GM21367 (cell line): ENCODE measurements at regions not wholly inside any gene's neighbourhood (a gene's known extent, or its start where the extent isn't known, plus 50 kb on each side); places are given as distances from the start of the nearest gene placed in this dataset.
"Not testable (repeated sequence)": the region's sequence is repeated elsewhere in the genome, so short reads cannot be mapped to it uniquely, and the experiment has no call there.

Experiments used
- ATAC-seq: cut with Tn5 transposase; IDR thresholded peaks from one replicate; pipeline ENCODE4 v1.9.1; 2021; ENCODE audit not compliant: unreplicated experiment

DNA sequence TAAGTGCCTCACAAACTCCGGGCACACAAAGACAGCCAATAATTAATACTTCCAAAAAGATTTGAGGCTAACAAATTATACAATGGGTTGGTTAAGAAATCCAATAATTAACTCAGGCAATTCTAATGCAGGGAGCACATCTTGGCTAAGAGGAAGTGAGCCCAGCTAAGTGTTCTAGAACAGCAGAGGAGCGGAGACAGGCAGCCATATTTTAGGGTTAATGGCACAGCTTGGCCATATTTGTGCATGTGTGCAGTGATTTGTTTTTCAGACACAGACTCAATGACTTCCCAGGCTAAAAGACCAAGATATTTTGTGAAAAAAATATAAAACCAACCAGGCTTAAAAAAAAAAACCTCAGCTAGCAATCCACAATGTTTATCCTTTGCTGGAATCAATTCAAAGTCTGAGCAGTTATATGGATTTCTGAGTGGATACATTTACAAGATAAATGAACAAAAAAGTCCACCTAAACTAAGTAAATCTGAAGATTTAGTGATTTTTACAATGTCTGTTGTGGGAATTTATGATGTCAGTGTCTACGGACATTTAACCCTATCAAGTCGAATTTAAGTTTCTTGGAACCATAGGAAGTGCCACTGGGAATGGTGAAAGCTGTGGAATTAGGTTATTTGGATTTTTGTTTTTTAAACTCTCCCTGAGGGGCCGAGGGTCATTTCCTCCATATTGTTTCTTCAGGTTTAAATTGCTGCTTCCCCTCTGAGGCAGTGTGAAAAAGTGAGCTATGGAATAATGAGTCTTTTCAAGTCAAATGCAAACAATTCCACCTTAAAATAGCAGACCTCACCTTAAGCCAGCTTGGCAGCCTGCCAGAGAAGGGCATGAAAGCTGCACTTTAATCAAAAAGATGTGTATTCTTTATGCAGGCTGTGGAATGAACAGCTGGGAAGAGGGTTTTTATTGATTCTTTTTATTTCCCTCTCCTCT, 413.7 kb upstream of the TBL1XR1 start:
- ATAC-seq = no peak

DNA sequence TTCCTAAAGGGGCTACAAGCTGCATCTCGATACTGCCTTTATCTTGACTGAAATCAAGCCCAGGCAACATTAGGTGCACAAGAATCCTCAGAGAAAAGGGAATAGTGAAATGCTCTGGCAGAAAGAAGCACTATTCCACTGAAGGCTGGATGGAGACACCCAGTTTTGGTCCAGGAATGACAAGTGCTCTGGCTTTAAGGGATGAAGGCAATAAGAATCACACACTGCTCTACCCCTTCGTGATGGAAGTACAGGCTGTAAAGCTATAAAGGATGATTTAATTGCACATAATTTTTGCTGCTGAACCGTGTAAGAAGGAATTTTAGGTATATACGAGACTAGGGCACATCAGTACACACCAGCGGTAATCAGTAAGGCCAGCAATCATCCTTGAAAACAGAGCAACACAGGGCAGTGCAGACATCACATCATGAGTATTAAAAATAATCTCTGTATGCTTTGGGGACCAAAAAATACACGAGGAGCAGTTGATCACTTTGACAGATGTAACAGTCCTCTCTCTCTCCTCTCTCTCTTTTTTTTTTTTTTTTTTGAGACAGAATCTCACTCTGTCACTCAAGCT, 414.6 kb upstream of the TBL1XR1 start:
- no peak for ATAC-seq

DNA sequence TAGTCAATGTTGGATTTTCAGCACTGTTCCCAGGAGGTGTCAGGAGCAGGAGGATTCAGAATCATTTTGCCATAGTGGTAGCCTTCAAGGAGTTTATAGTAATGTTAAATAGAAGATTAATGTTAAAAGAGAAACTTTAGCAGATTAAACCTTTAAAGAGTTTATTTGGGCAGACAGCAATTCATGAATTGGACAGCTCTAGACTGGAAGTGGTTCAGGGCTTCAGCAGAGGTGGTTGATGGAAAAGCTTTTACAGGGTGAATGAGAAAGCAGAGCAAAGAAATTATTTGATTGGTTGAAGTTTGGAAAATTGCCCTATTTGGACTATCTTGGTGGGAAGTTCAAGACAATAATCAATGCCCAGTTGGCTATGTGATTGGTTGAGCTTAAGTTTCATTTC, 416.6 kb upstream of the TBL1XR1 start:
- ATAC-seq = no peak

DNA sequence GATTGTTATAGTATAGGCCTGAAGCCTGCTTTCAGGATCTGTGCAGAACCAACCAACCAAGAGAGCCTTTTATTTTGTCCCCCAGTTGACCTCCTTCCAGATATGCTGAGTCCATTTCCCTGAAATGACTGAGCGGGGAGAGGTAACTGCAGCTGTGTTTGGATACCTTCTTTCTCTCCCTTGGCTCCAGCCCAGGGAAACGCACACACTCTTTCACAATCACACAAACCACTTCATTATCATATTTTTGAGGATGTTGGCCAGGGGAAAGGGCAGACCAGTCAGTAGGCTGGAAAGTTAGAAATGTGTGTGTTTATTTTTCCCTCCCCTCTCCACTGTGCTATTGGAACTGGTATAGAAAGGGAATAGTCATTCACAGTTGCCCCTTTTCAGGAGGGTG, 417.7 kb upstream of the TBL1XR1 start:
- no peak for ATAC-seq

DNA sequence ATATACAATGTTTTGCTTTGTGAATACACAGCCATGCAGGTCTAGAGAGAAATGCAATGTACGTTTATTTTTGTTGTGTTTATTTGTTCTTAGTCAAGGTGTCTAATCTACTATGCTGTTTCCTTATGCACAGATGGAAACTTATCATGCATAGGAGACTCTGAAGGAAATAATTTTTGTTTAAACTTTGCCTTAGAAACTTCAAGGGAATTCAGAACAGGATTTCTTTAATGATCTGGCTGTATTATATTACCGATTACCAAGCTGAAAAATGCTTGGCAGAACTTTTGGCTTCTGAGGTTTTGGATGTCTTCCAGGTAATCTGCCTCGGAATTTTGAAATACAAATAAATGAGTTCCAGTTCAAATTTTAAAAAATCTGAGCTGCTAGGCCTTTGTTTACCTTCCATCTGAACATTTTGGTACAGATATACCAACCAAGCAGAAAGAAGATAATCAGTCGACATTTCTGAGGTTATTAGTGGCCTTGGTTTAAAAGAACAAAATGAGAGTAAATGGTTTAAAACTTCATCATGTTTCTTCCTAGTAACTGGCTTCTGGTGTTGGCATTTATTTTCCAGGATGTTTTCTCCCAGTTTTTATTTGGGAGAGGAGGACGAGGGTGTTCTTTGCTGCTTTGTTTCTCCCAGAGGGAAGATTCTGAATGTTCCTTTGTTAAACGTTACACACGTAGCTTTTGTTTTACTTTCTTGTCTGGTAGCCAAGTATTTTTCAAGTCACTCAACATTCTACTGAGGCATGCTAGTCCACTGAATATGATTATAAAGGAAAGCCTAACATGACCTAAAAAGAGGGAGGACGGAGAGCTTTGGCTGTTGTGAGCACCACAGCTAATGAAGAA, 421.8 kb upstream of the TBL1XR1 start:
- no peak for ATAC-seq

DNA sequence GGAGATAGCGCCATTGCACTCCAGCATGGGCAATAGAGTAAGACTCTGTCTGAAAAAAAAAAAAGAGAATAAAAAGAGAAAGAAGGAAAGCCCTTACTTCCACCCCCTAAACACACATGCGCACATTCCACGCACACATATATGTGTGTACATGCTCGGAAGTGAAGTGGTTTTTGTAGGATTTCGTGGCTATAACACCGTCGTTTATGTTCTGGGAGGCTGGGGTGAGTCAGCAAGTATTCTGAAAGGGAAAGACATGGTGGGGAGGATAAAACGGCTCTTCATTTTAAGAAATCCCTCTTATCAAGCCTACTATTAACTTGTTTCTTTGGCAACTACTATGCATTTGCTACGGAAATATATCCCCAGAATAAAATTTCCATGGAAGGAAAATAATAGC, 422.8 kb upstream of the TBL1XR1 start:
- ATAC-seq = no peak

DNA sequence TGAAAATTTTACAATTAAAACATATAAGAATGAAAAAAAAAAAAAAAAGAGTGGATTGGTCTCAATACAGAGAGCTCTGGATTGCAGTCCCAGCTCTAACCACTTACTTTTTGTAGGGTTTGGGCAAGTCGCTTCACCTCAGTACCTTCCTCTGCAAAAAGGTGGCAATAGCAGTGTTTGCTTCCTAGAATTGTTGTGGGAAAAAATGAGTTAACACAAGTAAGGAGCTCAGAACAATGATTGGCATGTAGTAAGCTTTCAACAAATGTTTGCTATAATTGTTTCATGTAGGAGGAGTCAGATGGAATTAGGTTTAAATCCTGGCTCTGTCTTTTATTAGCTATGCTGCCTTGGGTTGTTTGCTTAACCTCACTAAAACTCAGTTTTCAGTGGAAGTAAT, 425.2 kb upstream of the TBL1XR1 start:
- ATAC-seq = no peak

DNA sequence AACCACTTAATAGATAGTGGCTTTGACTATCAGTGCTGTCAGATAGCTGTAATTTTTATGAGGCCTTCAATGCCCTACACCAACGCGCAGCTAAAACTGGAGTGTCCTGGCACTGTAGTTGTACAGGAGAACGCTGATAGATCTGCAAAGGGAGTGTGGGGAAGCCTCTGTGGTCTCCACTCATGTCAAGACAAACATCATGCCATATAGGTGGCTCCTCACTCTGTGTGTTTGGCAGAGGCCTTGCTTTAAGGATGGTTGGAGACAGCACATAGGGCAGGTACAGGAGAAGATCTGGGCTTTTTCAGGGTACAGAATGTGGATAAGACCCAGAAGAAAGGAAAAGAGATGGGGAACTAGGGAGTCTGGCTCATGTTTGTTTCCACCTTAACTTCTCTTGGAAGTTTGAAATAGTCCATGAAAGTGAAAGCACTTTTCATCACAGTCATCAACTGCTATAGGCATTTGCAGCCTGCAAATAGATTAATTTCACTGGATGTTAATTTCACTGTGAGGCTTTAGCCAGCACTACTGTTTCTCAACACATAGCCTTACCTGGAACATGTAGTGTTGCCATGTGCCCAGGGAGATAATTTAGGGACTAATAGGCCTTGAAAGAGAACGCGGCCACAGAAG, 425.8 kb upstream of the TBL1XR1 start:
- no peak for ATAC-seq

DNA sequence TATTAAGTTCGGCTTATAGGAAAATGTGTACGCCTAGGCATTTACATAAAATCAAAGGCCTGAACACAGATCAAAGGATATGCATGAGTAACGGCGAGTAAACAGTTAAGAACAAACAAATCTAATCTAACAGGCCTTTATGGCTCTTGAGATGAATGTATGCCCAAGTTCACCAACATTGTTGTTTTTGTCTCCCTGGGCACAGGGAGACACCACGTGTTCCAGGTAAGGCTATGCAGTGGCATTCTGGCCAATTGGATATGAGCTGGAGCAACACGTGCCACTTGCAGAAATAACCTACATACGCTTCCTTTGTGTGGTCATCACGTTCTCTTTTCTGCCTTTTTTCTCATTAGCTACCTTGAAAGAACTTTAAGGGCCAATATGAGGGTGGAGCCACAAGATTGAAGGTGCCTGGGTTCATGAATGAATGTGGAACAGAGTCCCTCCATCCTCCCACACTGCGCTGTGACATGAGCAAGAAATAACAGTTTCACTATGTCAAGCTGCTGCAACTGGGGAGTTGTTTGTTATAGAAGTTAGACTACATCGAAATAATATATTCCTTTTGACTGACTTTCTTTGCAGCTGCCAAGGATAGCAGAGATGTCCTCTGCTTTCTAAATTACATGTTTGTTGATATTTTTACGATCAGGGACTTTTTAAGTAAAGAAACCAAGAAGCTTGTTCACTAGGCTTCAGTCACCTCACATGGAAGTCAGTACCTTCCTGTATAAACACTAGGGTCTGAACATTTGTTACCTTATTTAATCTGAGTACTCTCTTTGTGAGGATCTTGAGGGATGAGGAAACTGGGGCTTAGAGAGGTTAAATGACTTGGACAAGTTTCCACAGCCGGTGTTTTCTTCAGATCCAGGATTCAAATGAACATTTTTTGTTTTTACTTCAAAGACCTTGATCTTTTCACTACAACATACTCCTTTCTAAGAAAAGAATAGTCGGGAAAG, 427.5 kb upstream of the TBL1XR1 start:
- no peak for ATAC-seq

DNA sequence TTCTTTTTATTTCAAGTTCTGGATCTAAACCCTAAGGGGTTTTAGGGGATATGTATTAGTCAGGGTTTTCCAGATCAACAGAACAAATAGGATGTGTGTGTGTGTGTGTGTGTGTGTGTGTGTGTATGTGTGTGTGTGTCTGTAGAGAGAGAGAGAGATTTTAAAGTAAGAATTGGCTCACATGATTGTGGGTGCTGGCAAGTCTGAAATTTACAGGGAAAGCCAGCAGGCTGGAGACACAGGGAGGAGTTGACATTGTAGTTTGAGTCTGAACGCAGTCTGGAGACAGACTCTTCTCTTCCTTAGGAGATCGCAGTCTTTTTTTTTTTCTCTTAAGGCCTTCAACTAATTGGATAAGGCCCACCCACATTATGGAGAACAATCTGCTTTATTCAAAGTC, 428.8 kb upstream of the TBL1XR1 start:
- no peak for ATAC-seq

DNA sequence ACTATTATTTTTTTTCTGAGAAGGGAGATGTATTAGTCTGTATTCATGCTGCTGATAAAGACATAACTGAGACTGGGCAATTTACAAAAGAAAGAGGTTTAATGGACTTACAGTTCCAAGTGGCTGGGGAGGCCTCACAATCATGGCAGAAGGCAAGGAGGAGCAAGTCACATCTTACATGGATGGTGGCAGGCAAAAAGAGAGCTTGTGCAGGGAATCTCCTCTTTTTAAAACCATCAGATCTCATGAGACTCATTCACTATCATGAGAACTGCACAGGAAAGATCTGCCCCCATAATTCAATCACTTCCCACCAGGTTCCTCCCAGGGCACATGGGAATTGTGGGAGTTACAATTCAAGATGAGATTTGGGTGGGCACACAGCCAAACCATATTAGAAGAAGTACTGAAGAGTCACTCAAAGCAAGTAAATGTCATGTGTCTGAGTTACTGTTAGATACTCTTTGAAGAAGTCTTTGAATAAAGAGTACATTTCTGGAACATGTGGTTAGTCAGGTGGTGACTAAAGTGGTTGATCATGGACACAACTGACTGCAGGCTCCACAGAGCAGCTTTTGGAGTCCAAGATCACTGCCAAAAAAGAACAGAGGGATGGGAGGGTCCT, 430.9 kb upstream of the TBL1XR1 start:
- ATAC-seq = not testable (repeated sequence)

DNA sequence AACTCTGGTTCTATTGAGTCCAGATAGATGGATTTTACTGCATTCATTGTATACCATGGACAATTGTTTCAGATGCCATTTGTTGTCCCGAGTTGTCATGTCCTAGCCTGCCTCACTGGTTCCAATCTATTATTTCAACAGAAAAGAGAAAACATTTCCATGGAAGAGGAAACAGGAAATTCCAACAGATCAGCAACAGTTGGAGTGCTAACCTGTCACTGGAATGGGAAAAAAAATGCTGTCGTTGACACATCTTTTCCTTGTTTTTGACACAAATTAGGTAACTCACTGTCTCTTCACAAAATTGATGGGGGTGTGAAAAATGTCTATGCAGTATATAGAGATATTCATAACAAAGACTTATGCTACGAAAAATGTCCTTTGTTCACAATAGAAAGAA, 432.0 kb upstream of the TBL1XR1 start:
- ATAC-seq = no peak

DNA sequence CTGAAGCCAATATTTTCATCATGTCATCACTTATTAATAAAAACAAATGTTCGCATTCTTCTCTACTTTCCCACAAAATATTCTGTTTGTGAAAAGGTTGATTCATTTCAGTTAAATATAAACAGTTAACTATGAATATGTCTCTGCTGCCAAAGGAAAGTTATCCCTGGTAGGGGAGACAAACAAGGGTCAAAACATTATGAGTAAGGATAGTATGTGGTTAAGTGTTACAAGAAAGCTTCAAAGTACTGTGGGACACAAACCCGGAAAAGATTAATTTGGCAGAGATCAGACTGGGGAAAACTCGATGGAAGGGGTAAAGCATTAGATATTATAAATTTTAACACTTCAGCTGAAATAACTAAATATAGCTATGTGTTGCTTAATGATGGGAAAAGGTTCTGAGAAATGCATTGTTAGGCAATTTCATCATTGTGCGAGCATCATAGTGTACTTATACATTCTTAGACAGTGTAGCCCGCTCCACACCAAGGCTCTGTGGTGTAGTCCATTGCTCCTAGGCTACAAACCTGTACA, 436.5 kb upstream of the TBL1XR1 start:
- ATAC-seq = no peak

DNA sequence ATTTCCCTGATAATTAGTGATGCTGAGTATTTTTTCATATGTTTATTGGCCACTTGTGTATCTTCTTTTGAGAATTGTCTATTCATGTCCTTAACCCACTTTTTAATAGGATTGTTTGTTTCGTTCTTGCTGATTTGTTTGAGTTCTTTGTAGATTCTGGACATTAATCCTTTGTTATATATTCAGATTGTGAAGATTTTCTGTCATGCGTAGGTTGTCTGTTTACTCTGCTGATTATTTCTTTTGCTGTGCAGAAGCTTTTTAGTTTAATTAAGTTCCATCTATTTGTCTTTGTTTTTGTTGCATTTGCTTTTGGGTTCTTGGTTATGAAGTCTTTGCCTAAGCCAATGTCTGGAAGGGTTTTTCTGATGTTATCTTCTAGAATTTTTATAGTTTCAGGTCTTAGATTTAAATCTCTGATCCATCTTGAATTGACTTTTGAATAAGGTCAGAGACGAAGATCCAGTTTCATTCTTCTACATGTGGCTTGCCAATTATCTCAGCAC, 438.4 kb upstream of the TBL1XR1 start:
- not testable (repeated sequence) for ATAC-seq

DNA sequence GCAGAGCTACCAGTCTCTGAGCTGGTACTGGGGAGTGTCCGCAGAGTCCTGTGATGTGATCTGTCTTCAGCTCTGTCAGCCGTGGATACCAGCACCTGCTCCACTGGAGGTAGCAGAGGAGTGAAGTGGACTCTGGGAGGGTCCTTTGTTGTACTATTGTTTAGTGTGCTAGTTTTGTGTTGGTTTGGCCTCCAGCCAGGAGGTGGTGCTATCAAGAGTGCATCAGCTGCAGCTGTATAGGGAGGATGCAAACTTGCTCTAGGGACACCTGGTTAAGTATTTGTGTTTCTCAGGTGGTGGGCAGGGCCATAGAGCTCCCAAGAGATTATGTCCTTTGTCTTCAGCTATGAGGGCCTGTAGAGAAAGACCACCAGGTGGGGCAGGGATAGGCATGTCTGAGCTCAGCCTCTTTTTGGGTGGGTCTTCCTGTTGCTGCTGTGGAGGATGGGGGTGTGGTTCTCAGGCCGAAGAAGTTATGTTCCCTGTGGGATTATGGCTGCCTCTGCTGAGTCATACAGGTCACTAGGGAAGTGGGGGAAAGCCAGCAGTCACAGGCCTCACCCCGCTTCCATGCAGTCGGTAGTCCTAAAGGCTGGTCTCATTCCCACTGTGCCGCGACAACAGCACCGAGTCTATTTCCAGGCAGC, 443.2 kb upstream of the TBL1XR1 start:
- no peak for ATAC-seq

DNA sequence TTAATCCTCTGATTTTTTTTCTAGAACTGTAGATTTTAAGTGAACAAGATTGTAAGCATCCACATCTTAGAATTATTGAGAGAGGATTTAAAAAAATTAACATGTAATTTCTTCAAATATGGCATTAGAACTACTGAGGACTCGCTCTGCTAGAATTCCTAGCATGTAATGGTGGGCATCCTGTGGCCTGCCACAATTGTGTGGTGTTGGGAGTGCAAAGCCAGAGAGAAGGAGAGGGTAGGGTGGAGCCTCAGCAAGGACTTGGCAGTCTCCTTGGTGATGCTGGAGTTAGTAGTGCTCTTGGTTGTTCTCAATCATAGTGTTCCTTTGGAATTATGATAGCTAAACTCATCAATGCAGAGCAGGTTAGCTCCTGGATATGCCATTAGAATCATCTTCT, 443.9 kb upstream of the TBL1XR1 start:
- no peak for ATAC-seq

DNA sequence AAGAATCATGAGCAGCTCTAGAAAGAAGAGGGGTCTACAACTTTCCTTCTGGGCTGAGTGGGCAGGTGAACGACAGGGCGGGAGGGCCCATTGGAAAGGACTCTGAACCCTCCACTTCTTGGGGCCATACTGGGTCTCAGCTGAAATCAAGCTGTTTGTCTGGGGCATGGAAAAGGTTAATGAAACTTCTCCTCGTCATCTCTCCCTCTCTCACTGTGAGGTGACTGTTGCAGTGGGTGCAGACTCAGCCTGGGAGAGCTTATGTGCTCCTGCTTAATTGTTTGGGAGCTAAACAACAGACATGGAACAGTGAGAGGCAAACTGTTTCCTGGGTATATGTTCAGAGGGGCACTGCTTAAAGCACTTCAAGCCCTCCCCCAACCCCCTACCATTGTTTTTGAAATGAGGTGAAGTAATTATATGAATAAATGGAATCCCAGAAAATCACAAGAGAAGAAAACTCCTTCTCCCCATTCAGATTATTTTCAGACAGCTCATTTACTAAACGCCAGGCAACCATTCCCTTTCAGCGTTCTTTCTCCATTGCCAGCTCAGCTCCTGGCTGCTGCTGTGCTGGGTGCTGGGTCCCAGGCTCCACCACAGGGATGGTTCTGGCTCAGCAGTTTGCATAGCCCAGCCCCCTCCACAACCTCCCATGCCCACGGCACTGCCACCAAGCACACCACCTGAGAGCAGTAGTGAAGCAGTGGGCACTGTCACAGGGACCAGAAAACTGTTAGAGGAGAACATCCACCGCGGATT, 444.9 kb upstream of the TBL1XR1 start:
- no peak for ATAC-seq

DNA sequence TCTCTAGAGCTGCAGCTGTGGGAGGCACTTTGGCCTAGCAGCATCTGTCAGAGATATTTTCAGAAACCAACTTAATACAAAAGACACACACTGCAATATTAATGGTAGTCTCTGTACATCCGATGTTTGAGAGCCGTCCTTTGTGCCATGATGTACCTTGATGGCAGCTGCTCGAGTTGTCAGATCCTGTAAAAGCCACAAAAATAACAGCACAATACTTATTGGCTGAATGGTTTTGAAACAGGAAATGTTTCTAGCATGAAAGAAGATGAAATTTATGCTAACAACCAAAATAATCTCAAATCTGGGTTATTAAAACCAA, 445.5 kb upstream of the TBL1XR1 start:
- no peak for ATAC-seq
